ENCODE measurements at regions not wholly inside any gene's neighbourhood (a gene's known extent, or its start where the extent isn't known, plus 50 kb on each side); places are given as distances from the start of the nearest gene placed in this dataset.

DNA sequence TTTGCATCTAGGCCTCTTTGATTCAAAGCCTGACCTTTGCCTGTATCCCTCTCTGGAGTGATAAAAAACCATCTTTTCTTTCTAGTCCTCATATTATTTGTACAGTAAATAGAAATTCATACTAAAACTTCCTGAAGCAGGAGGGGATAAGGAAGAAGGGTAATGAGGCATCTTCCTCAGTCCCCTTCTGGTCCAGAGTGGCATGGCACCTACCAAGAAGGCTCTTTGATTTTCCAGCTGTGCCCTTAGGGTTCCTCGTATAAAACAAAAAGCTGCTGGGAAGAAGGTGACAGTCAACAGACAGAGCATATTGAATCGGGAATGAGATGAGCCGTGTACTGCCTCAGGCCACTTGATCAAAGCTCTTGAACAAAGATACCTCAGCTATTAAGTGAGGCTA is 71.9 kb upstream of the SPDL1 start:
- no peaks in the 10 kb centered on the region for H3K4me1 Mint-ChIP-seq
- Histone ChIP-seq H3K4me3 (ENCODE audit: low read depth, low read length) (no peak overlapping the region), H3K27me3 (ENCODE audit: control insufficient read depth, insufficient read depth, low read length) (no peaks in the 10 kb centered on the region), H3K36me3 (ENCODE audit: control insufficient read depth, insufficient read depth, low read length) (no peaks in the 10 kb centered on the region), H3K27ac (ENCODE audit: insufficient read depth, low read length, poor library complexity, severe bottlenecking) (no peak overlapping the region), H3K4me1 (ENCODE audit: control insufficient read depth, insufficient read depth, low read length, poor library complexity, severe bottlenecking) (no peaks in the 10 kb centered on the region), H3K9me3 (ENCODE audit: control insufficient read depth in 2 of 2, low read length in 2 of 2) (no peaks in the 10 kb centered on the region)
- ATAC-seq (ENCODE audit: low read depth in 2 of 2) (no peak), DNase-seq (no peak)
- no peaks in the 10 kb centered on the region for H3K36me3 Mint-ChIP-seq
- no peak overlapping the region for H3K27ac Mint-ChIP-seq
- peaks cover 15% of the 10 kb centered on the region for H3K27me3 Mint-ChIP-seq
- H3K4me3 Mint-ChIP-seq, result no peak overlapping the region
- peaks cover 0 to 4% (median 0%) of the 10 kb centered on the region in 7 donors for H3K9me3 Mint-ChIP-seq

DNA sequence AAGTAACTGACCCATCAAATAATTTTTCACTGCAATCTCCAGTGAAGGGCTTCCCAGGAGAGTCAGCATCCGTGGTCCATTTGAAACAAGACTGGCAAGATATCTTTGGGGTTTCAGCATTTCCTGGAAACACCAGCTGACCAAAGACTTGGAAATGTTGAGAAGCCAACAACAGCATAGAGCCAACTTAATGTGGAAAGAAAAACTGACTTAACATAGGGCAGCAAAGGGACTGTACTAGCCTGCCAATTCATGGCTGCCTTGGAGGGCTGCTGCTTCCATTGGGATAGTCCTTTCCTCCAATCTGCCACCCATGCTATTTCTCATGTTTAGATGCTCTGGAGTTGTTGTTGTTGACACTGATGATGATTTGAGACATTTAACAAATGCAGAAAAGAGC is 76.5 kb upstream of the SPDL1 start:
- Mint-ChIP-seq H3K27ac (no peak overlapping the region), H3K4me1 (no peaks in the 10 kb centered on the region), H3K36me3 (no peaks in the 10 kb centered on the region), H3K9me3 (peaks cover 0 to 2% (median 0%) of the 10 kb centered on the region in 7 donors), H3K4me3 (peak overlapping the region in 1 of 4 donors; percentile 32), H3K27me3 (peaks cover 15% of the 10 kb centered on the region)
- no peaks in the 10 kb centered on the region for H3K9me3 ChIP-seq (ENCODE audit: control insufficient read depth in 2 of 2, low read length in 2 of 2)
- H3K36me3 ChIP-seq (ENCODE audit: control insufficient read depth, insufficient read depth, low read length), result no peaks in the 10 kb centered on the region
- DNase-seq (no peak), ATAC-seq (ENCODE audit: low read depth in 2 of 2) (no peak)
- H3K4me1 ChIP-seq (ENCODE audit: control insufficient read depth, insufficient read depth, low read length, poor library complexity, severe bottlenecking), result no peaks in the 10 kb centered on the region
- H3K27ac ChIP-seq (ENCODE audit: insufficient read depth, low read length, poor library complexity, severe bottlenecking), result no peak overlapping the region
- H3K27me3 ChIP-seq (ENCODE audit: control insufficient read depth, insufficient read depth, low read length), result peaks cover 5% of the 10 kb centered on the region
- no peak overlapping the region for H3K4me3 ChIP-seq (ENCODE audit: low read depth, low read length)

DNA sequence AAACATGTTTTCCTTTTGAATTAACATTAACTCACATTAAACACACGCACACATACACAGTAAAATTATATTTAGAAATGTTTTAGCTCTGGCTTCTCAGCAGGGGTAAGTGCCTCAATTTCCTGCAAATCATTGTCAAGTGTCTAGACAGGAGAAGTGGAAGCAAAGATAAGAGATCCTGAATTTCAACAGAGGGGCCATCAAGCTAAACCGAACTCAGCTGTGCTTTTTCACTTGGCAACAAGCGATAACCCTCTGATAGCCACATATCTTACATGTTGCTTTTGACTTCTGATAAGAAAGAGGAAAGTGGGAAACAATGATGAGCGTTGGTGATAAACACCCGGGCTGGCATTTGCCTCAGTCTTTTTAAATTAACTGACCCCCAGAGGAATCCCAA is 79.7 kb upstream of the SPDL1 start:
- H3K4me1 Mint-ChIP-seq, result no peaks in the 10 kb centered on the region
- DNase-seq, result no peak
- H3K9me3 Mint-ChIP-seq, result peaks cover 0 to 2% (median 0%) of the 10 kb centered on the region in 7 donors

DNA sequence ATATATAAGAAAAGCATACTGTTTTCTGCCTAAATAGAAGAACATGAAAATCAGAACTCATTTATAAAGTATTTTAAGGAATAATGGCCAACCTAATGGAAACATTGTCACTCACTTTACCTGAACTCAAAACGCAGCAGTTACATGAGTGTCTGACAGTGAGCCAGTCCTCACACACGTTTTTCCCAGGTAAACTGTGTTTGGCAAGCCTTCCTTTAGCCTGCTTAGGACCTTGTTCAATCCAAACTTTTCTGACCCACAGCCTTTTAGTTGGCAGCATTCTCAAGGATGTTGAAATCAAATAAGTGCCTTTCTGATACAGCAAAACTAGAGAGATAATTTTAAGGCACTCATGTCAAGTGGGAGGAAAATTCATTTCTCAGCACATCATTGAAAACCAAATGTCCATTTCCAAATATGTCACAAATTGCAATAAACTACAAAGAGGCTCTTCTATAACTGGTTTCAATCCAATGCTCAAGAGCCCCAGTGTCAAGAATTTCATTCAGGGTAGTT is 83.5 kb upstream of the SPDL1 start:
- H3K27ac Mint-ChIP-seq, result no peak overlapping the region
- peaks cover 3% of the 10 kb centered on the region for H3K27me3 ChIP-seq (ENCODE audit: control insufficient read depth, insufficient read depth, low read length)
- H3K4me1 Mint-ChIP-seq, result no peaks in the 10 kb centered on the region
- ATAC-seq (ENCODE audit: low read depth in 2 of 2) (no peak), DNase-seq (no peak)
- no peaks in the 10 kb centered on the region for H3K9me3 Mint-ChIP-seq
- H3K36me3 ChIP-seq (ENCODE audit: control insufficient read depth, insufficient read depth, low read length), result no peaks in the 10 kb centered on the region
- no peaks in the 10 kb centered on the region for H3K27me3 Mint-ChIP-seq
- H3K4me3 Mint-ChIP-seq, result no peak overlapping the region
- no peaks in the 10 kb centered on the region for H3K4me1 ChIP-seq (ENCODE audit: control insufficient read depth, insufficient read depth, low read length, poor library complexity, severe bottlenecking)
- H3K4me3 ChIP-seq (ENCODE audit: low read depth, low read length), result no peak overlapping the region
- H3K27ac ChIP-seq (ENCODE audit: insufficient read depth, low read length, poor library complexity, severe bottlenecking), result no peak overlapping the region
- H3K36me3 Mint-ChIP-seq, result no peaks in the 10 kb centered on the region
- H3K9me3 ChIP-seq (ENCODE audit: control insufficient read depth in 2 of 2, low read length in 2 of 2), result no peaks in the 10 kb centered on the region

More for the DNA sequence above, 79.7 kb upstream of the SPDL1 start:
- Mint-ChIP-seq H3K4me3 (no peak overlapping the region), H3K27ac (no peak overlapping the region), H3K27me3 (peaks cover 10% of the 10 kb centered on the region), H3K36me3 (no peaks in the 10 kb centered on the region)
- Histone ChIP-seq H3K4me3 (ENCODE audit: low read depth, low read length) (no peak overlapping the region), H3K36me3 (ENCODE audit: control insufficient read depth, insufficient read depth, low read length) (no peaks in the 10 kb centered on the region), H3K27me3 (ENCODE audit: control insufficient read depth, insufficient read depth, low read length) (peaks cover 5% of the 10 kb centered on the region), H3K9me3 (ENCODE audit: control insufficient read depth in 2 of 2, low read length in 2 of 2) (no peaks in the 10 kb centered on the region), H3K27ac (ENCODE audit: insufficient read depth, low read length, poor library complexity, severe bottlenecking) (no peak overlapping the region), H3K4me1 (ENCODE audit: control insufficient read depth, insufficient read depth, low read length, poor library complexity, severe bottlenecking) (no peaks in the 10 kb centered on the region)
- ATAC-seq (ENCODE audit: low read depth in 2 of 2), result no peak

DNA sequence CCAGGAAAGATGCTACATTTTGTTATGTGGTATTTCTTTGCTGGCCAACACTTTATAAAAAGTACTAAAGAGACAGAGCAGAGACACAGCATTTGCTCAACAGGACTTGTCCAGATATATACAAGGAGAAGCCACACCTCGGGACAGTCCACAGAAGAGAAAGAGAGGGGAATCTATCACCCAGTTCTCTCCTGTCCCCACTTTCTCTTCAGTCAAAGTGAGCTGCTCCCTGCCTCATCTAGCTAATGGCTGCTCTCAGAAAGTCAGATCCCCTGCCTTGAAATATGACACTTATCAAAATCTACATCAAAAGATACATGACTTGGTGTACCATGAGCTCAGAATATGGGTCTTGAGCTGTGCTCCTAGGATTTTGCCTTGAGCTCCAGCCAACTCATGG is 86.7 kb upstream of the SPDL1 start:
- no peak overlapping the region for H3K27ac ChIP-seq (ENCODE audit: insufficient read depth, low read length, poor library complexity, severe bottlenecking)
- no peaks in the 10 kb centered on the region for H3K4me1 ChIP-seq (ENCODE audit: control insufficient read depth, insufficient read depth, low read length, poor library complexity, severe bottlenecking)
- Mint-ChIP-seq H3K36me3 (no peaks in the 10 kb centered on the region), H3K4me3 (no peak overlapping the region), H3K27ac (no peak overlapping the region), H3K27me3 (no peaks in the 10 kb centered on the region), H3K9me3 (peaks cover 0 to 4% (median 0%) of the 10 kb centered on the region in 7 donors), H3K4me1 (no peaks in the 10 kb centered on the region)
- no peaks in the 10 kb centered on the region for H3K36me3 ChIP-seq (ENCODE audit: control insufficient read depth, insufficient read depth, low read length)
- no peak overlapping the region for H3K4me3 ChIP-seq (ENCODE audit: low read depth, low read length)
- no peaks in the 10 kb centered on the region for H3K9me3 ChIP-seq (ENCODE audit: control insufficient read depth in 2 of 2, low read length in 2 of 2)
- H3K27me3 ChIP-seq (ENCODE audit: control insufficient read depth, insufficient read depth, low read length), result no peaks in the 10 kb centered on the region
- ATAC-seq (ENCODE audit: low read depth in 2 of 2), result no peak
- DNase-seq, result no peak

DNA sequence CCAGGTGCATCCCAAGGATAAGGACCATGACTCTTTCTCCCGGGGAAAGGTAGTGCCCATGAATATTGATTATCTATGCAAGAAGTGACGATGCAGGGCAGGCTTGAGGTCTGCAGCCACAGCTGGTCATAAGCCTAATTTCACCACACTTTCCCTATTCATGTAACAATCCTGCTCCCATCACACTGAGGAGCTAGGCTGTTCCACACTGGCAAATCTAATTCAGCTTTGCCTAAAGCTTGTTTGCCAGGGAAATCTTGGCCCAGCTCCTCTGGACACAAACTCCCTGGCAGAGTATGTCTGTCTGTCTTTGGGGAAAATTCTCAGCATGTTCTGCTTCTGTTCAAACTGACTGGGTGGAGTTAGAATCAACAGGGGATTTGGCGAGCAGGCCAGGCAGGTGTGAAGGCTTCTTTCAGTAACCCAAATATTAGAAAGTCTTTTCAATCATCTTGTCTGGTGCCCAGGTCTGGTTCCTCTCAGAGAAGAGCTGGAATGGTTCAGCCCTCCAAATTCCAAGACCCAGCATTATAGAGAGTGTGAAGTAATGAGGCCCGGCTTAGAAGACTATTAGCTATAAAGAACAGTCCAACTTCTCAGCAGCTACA is 88.5 kb upstream of the SPDL1 start:
- Mint-ChIP-seq H3K27ac (no peak overlapping the region), H3K9me3 (peaks cover 0 to 5% (median 2%) of the 10 kb centered on the region in 7 donors), H3K4me3 (no peak overlapping the region), H3K27me3 (peaks cover 1% of the 10 kb centered on the region), H3K4me1 (no peaks in the 10 kb centered on the region), H3K36me3 (no peaks in the 10 kb centered on the region)
- Histone ChIP-seq H3K9me3 (ENCODE audit: control insufficient read depth in 2 of 2, low read length in 2 of 2) (no peaks in the 10 kb centered on the region), H3K36me3 (ENCODE audit: control insufficient read depth, insufficient read depth, low read length) (no peaks in the 10 kb centered on the region), H3K4me1 (ENCODE audit: control insufficient read depth, insufficient read depth, low read length, poor library complexity, severe bottlenecking) (no peaks in the 10 kb centered on the region), H3K27ac (ENCODE audit: insufficient read depth, low read length, poor library complexity, severe bottlenecking) (no peak overlapping the region), H3K4me3 (ENCODE audit: low read depth, low read length) (no peak overlapping the region), H3K27me3 (ENCODE audit: control insufficient read depth, insufficient read depth, low read length) (no peaks in the 10 kb centered on the region)
- ATAC-seq (ENCODE audit: low read depth in 2 of 2), result no peak
- DNase-seq, result no peak

DNA sequence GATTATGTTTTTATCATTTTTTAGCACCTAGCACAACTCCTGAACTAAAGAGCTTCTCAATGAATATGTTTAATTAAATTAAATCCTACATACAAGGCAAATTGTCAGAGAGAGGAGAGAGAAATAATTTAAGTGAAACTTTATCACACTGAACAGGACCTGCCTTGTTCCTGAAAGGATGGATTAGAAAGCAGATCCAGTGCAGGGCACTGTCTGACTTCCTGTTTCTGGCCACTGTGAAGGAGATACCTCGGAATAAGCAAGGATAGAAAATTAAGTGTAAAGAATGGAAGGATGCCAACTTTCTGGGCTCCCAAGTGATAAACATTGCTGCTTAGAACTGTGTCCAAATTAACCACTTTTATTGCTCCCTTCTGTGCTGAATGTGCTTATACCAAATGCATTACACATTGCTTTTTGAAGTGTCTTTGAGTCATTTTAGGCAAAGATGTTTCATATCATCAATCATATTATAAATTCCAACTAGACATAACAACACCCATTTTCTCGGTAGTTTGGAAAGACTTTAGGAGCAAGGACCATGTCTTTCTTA is 89.1 kb upstream of the SPDL1 start:
- no peak for DNase-seq
- H3K4me1 ChIP-seq (ENCODE audit: control insufficient read depth, insufficient read depth, low read length, poor library complexity, severe bottlenecking), result no peaks in the 10 kb centered on the region
- H3K27ac Mint-ChIP-seq, result no peak overlapping the region
- no peak for ATAC-seq (ENCODE audit: low read depth in 2 of 2)
- H3K9me3 Mint-ChIP-seq, result peaks cover 0 to 7% (median 4%) of the 10 kb centered on the region in 7 donors
- H3K9me3 ChIP-seq (ENCODE audit: control insufficient read depth in 2 of 2, low read length in 2 of 2), result no peaks in the 10 kb centered on the region
- peaks cover 2% of the 10 kb centered on the region for H3K27me3 ChIP-seq (ENCODE audit: control insufficient read depth, insufficient read depth, low read length)
- H3K36me3 ChIP-seq (ENCODE audit: control insufficient read depth, insufficient read depth, low read length), result no peaks in the 10 kb centered on the region
- no peaks in the 10 kb centered on the region for H3K36me3 Mint-ChIP-seq
- H3K4me3 ChIP-seq (ENCODE audit: low read depth, low read length), result no peak overlapping the region
- H3K4me3 Mint-ChIP-seq, result no peak overlapping the region
- H3K27me3 Mint-ChIP-seq, result peaks cover 4% of the 10 kb centered on the region
- no peaks in the 10 kb centered on the region for H3K4me1 Mint-ChIP-seq
- no peak overlapping the region for H3K27ac ChIP-seq (ENCODE audit: insufficient read depth, low read length, poor library complexity, severe bottlenecking)

DNA sequence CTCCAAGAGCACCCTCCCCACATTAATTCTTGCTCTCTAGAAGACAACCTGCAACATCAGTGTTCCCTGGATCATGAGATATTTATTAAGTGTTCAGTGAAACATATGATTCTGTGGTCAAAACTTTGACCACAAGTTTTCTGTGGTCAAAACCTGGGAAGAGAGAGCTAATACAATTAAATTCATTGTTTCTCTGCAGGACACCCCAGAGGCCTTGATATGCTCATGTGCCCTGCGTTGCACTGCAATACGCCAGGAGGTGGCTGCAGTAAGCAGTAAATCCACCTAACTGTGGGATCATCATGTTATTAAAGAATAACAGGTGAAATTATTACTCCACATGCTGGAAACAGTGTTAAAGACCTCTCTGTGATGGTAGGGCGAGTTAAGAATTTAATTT is 109.3 kb upstream of the SPDL1 start:
- DNase-seq (no peak), ATAC-seq (ENCODE audit: low read depth in 2 of 2) (no peak)
- no peak overlapping the region for H3K27ac Mint-ChIP-seq
- H3K9me3 ChIP-seq (ENCODE audit: control insufficient read depth in 2 of 2, low read length in 2 of 2), result no peaks in the 10 kb centered on the region
- H3K4me1 Mint-ChIP-seq, result no peaks in the 10 kb centered on the region
- no peak overlapping the region for H3K4me3 Mint-ChIP-seq
- H3K36me3 Mint-ChIP-seq, result no peaks in the 10 kb centered on the region
- H3K4me1 ChIP-seq (ENCODE audit: control insufficient read depth, insufficient read depth, low read length, poor library complexity, severe bottlenecking), result no peaks in the 10 kb centered on the region
- no peak overlapping the region for H3K4me3 ChIP-seq (ENCODE audit: low read depth, low read length)
- peaks cover 0 to 2% (median 0%) of the 10 kb centered on the region in 7 donors for H3K9me3 Mint-ChIP-seq
- no peaks in the 10 kb centered on the region for H3K36me3 ChIP-seq (ENCODE audit: control insufficient read depth, insufficient read depth, low read length)
- H3K27me3 ChIP-seq (ENCODE audit: control insufficient read depth, insufficient read depth, low read length), result no peaks in the 10 kb centered on the region
- H3K27ac ChIP-seq (ENCODE audit: insufficient read depth, low read length, poor library complexity, severe bottlenecking), result no peak overlapping the region
- H3K27me3 Mint-ChIP-seq, result peaks cover 6% of the 10 kb centered on the region
